ENCODE measurements at regions not wholly inside any gene's neighbourhood (a gene's known extent, or its start where the extent isn't known, plus 50 kb on each side); places are given as distances from the start of the nearest gene placed in this dataset.

GRCh38 chr7:45470031-45470430 lies 104.1 kb upstream of the ADCY1 start:
- TF ChIP-seq, protein P1, sequence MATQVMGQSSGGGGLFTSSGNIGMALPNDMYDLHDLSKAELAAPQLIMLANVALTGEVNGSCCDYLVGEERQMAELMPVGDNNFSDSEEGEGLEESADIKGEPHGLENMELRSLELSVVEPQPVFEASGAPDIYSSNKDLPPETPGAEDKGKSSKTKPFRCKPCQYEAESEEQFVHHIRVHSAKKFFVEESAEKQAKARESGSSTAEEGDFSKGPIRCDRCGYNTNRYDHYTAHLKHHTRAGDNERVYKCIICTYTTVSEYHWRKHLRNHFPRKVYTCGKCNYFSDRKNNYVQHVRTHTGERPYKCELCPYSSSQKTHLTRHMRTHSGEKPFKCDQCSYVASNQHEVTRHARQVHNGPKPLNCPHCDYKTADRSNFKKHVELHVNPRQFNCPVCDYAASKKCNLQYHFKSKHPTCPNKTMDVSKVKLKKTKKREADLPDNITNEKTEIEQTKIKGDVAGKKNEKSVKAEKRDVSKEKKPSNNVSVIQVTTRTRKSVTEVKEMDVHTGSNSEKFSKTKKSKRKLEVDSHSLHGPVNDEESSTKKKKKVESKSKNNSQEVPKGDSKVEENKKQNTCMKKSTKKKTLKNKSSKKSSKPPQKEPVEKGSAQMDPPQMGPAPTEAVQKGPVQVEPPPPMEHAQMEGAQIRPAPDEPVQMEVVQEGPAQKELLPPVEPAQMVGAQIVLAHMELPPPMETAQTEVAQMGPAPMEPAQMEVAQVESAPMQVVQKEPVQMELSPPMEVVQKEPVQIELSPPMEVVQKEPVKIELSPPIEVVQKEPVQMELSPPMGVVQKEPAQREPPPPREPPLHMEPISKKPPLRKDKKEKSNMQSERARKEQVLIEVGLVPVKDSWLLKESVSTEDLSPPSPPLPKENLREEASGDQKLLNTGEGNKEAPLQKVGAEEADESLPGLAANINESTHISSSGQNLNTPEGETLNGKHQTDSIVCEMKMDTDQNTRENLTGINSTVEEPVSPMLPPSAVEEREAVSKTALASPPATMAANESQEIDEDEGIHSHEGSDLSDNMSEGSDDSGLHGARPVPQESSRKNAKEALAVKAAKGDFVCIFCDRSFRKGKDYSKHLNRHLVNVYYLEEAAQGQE (IDR thresholded peaks at IDR 0.05; ENCODE audit: insufficient read depth in 1 of 2, low read depth in 2 of 2, low read length in 2 of 2) = no peak
- TF ChIP-seq POLR2AphosphoS5 (IDR thresholded peaks at IDR 0.05; ENCODE audit: low read depth, low read length) (no peak), FOXP2 (optimal IDR thresholded peaks at IDR 0.05; ENCODE audit: borderline replicate concordance, extremely low read depth, extremely low read length, insufficient read depth) (no peak), SIN3A (IDR thresholded peaks at IDR 0.05; ENCODE audit: borderline replicate concordance, insufficient read depth, low read length) (no peak), TAF1 (IDR thresholded peaks at IDR 0.05; ENCODE audit: borderline replicate concordance, insufficient read depth, low read length) (no peak)

GRCh38 chr7:45479781-45480180 lies 94.4 kb upstream of the ADCY1 start:
- TF ChIP-seq, protein P1 (IDR thresholded peaks at IDR 0.05; ENCODE audit: insufficient read depth in 1 of 2, low read depth in 2 of 2, low read length in 2 of 2) = no peak
- no peak for TF ChIP-seq POLR2AphosphoS5 (IDR thresholded peaks at IDR 0.05; ENCODE audit: low read depth, low read length)
- no peak for TF ChIP-seq FOXP2 (optimal IDR thresholded peaks at IDR 0.05; ENCODE audit: borderline replicate concordance, extremely low read depth, extremely low read length, insufficient read depth)
- TF ChIP-seq SIN3A (IDR thresholded peaks at IDR 0.05; ENCODE audit: borderline replicate concordance, insufficient read depth, low read length) = no peak
- TF ChIP-seq TAF1 (IDR thresholded peaks at IDR 0.05; ENCODE audit: borderline replicate concordance, insufficient read depth, low read length) = no peak

GRCh38 chr7:45482451-45482850 lies 91.7 kb upstream of the ADCY1 start:
- TF ChIP-seq FOXP2 (optimal IDR thresholded peaks at IDR 0.05; ENCODE audit: borderline replicate concordance, extremely low read depth, extremely low read length, insufficient read depth) (no peak), TAF1 (IDR thresholded peaks at IDR 0.05; ENCODE audit: borderline replicate concordance, insufficient read depth, low read length) (no peak), SIN3A (IDR thresholded peaks at IDR 0.05; ENCODE audit: borderline replicate concordance, insufficient read depth, low read length) (no peak), POLR2AphosphoS5 (IDR thresholded peaks at IDR 0.05; ENCODE audit: low read depth, low read length) (no peak)
- TF ChIP-seq, protein P1 (IDR thresholded peaks at IDR 0.05; ENCODE audit: insufficient read depth in 1 of 2, low read depth in 2 of 2, low read length in 2 of 2) = no peak

DNA sequence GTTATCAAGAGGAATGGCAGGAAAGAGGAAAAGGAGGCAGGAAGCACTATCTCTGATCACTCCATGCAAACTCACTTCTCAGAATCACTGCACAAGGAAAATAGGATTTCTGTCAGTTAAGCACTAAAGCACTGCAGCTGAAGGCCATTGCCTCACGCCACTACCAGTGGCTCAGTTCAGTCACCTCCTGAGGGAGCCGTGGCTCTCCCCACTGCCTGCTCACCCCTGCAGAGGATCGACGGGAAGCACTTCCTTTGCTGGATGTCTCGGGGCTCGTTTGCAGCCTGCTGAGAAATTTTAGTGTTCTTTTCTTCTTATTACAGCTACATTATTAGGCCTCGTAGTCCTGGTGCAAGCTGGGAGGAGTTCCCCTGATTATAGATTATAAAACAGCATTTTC lies 90.1 kb upstream of the ADCY1 start:
- TF ChIP-seq FOXP2 (optimal IDR thresholded peaks at IDR 0.05; ENCODE audit: borderline replicate concordance, extremely low read depth, extremely low read length, insufficient read depth) (no peak), POLR2AphosphoS5 (IDR thresholded peaks at IDR 0.05; ENCODE audit: low read depth, low read length) (no peak), SIN3A (IDR thresholded peaks at IDR 0.05; ENCODE audit: borderline replicate concordance, insufficient read depth, low read length) (no peak), TAF1 (IDR thresholded peaks at IDR 0.05; ENCODE audit: borderline replicate concordance, insufficient read depth, low read length) (no peak)
- TF ChIP-seq, protein P1 (IDR thresholded peaks at IDR 0.05; ENCODE audit: insufficient read depth in 1 of 2, low read depth in 2 of 2, low read length in 2 of 2) = no peak

GRCh38 chr7:45486575-45486974 lies 87.6 kb upstream of the ADCY1 start:
- TF ChIP-seq, protein P1 (IDR thresholded peaks at IDR 0.05; ENCODE audit: insufficient read depth in 1 of 2, low read depth in 2 of 2, low read length in 2 of 2) = no peak
- TF ChIP-seq TAF1 (IDR thresholded peaks at IDR 0.05; ENCODE audit: borderline replicate concordance, insufficient read depth, low read length) (no peak), SIN3A (IDR thresholded peaks at IDR 0.05; ENCODE audit: borderline replicate concordance, insufficient read depth, low read length) (no peak), POLR2AphosphoS5 (IDR thresholded peaks at IDR 0.05; ENCODE audit: low read depth, low read length) (no peak), FOXP2 (optimal IDR thresholded peaks at IDR 0.05; ENCODE audit: borderline replicate concordance, extremely low read depth, extremely low read length, insufficient read depth) (no peak)
